ENCODE measurements at regions not wholly inside any gene's neighbourhood (a gene's known extent, or its start where the extent isn't known, plus 50 kb on each side); places are given as distances from the start of the nearest gene placed in this dataset.

DNA sequence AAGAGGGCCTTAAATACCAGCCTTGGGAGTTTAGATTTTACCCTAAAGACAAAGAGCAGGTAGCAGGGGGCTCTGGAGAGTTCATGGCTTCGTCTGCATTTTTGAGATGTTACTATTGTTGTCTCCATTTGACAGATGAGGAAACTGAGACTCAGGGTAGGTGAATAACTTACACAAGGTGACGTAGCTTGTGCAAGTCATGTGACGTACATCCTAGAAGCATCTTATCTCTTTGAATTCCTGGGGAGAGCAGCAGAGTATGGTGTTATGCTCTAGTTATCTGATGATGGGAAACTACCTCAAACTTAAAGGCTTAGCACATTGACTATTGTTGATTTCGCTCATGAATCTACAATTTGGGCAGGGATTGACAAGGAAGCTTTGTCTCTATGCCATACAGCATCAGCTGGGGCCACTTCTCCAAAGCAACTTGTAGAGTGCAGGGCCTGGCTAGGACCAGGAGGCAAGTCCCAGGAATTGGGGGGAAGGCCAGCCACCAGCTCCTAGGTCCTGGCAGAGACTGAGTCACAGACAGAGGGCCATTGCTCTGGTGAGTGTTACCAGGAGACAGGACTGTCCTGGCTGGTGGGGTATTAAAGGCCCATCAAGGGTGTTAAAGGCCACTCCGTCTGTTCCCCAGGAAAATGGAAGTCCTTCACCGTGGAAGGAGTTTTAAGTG, 52.1 kb upstream of the TSKU start:
- TF ChIP-seq ZNF274 (IDR thresholded peaks at IDR 0.05; ENCODE audit: low read depth, low read length) (no peak), YY1 (IDR thresholded peaks at IDR 0.05; ENCODE audit: insufficient read depth, insufficient read length) (no peak), SUZ12 (IDR thresholded peaks at IDR 0.05; ENCODE audit: extremely low read depth, insufficient read depth, insufficient read length) (no peak)
- Histone ChIP-seq H3K9me3 (ENCODE audit: insufficient read depth, low read length) (no peaks in the 10 kb centered on the region), H3K27me3 (ENCODE audit: insufficient read depth, insufficient read length) (no peaks in the 10 kb centered on the region), H3K4me3 (ENCODE audit: insufficient read length, low read depth) (no peak overlapping the region), H3K4me1 (ENCODE audit: insufficient read depth, insufficient read length) (peaks cover 6% of the 10 kb centered on the region), H3K36me3 (ENCODE audit: insufficient read depth, insufficient read length, low read length) (no peaks in the 10 kb centered on the region), H3K9ac (ENCODE audit: insufficient read length, low read depth) (no peak overlapping the region)
- DNase-seq (ENCODE audit: low read depth, low spot score) = no peak

DNA sequence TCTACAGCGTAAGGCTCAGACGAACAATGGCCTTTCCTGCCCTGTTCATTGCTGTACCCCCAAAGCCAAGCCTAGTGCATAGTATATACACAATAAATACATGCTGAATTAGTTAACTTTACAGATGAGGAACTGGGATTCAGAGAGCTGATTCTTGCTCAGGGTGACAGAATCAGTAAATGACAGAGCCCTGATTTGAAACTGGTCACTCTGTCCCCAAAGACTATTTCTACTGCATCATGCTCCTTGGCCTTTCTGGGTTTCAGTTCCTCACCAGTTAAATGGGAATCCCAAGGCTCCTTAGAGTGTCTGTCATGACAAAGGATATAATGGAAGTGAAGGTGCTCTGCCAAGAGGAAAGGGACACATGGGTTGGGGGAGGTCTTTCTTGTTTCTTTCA, 50.5 kb upstream of the TSKU start:
- no peak for TF ChIP-seq YY1 (IDR thresholded peaks at IDR 0.05; ENCODE audit: insufficient read depth, insufficient read length)
- TF ChIP-seq SUZ12 (IDR thresholded peaks at IDR 0.05; ENCODE audit: extremely low read depth, insufficient read depth, insufficient read length) = no peak
- no peak for TF ChIP-seq ZNF274 (IDR thresholded peaks at IDR 0.05; ENCODE audit: low read depth, low read length)
- DNase-seq (ENCODE audit: low read depth, low spot score) = no peak

More for the DNA sequence above, 50.5 kb upstream of the TSKU start:
- H3K9me3 ChIP-seq (ENCODE audit: insufficient read depth, low read length) = no peaks in the 10 kb centered on the region
- no peaks in the 10 kb centered on the region for H3K27me3 ChIP-seq (ENCODE audit: insufficient read depth, insufficient read length)
- no peak overlapping the region for H3K9ac ChIP-seq (ENCODE audit: insufficient read length, low read depth)
- peaks cover 8% of the 10 kb centered on the region for H3K4me1 ChIP-seq (ENCODE audit: insufficient read depth, insufficient read length)
- H3K36me3 ChIP-seq (ENCODE audit: insufficient read depth, insufficient read length, low read length) = no peaks in the 10 kb centered on the region
- H3K4me3 ChIP-seq (ENCODE audit: insufficient read length, low read depth) = no peak overlapping the region

Measured in NT2/D1 (cell line).